Prostate gland (tissue), 2 donors: ENCODE measurements at regions not wholly inside any gene's neighbourhood (a gene's known extent, or its start where the extent isn't known, plus 50 kb on each side); places are given as distances from the start of the nearest gene placed in this dataset.

Experiments
- DNase-seq: peaks from one replicate; pipeline ENCODE4 v3.0.0-alpha.2; 2019; ENCODE audit warnings: low spot score
- H3K27ac ChIP-seq, 2 donors: fragments of 200-600 bp; sonication (generic); 2 replicates each; pipeline ENCODE4 v1.5.1; 2017 to 2019
- H3K27me3 ChIP-seq: fragments of 200-600 bp; sonication (generic); replicated peaks from 2 replicates; pipeline ENCODE4 v1.5.1; 2019; ENCODE audit not compliant: insufficient read depth
- H3K36me3 ChIP-seq, 2 donors: fragments of 200-600 bp; sonication (generic); 1 replicate in 1 of 2; 2 replicates in 1 of 2; pipeline versions ENCODE4 v1.5.1 to v1.8.1; 2017 to 2019
- H3K4me1 ChIP-seq: fragments of 200-600 bp; sonication (generic); replicated peaks from 2 replicates; pipeline ENCODE4 v1.5.1; 2019
- H3K4me3 ChIP-seq, 2 donors: fragments of 200-600 bp; sonication (generic); 2 replicates each; pipeline ENCODE4 v1.5.1; 2017 to 2019
- H3K9me3 ChIP-seq: fragments of 200-600 bp; sonication (generic); 2 replicates; pipeline ENCODE4 v1.5.1; 2017
- CTCF ChIP-seq, 4 experiments: fragments of 200-600 bp in 2 of 4; fragments of 450-650 bp in 2 of 4; sonication (generic) in 2 of 4; IDR thresholded peaks; 1 replicate in 3 of 4; 2 replicates in 1 of 4; pipeline ENCODE4 v1.5.1; 2016 to 2019; ENCODE audit warnings: antibody characterized with exemption in 4 of 4, mild to moderate bottlenecking in 2 of 4, moderate library complexity in 2 of 4
- POLR2A ChIP-seq: fragments of 450-650 bp; IDR thresholded peaks from one replicate; pipeline ENCODE4 v1.6.1; 2016; ENCODE audit warnings: antibody characterized with exemption, mild to moderate bottlenecking
- POLR2AphosphoS5 ChIP-seq: sonication (generic); formaldehyde crosslinking; IDR thresholded peaks from one replicate; pipeline ENCODE4 v1.6.1; 2017; ENCODE audit warnings: antibody characterized with exemption
- WGBS: methylation state at CpG from one replicate; pipeline ENCODE4 v1.1.5; 2018; 5-methylcytosine and 5-hydroxymethylcytosine counted together
- intact Hi-C: fragments of 100-400 bp; cut with DNase I; formaldehyde crosslinking; loops from one replicate; pipeline ENCODE4 v1.14.2; 2022

- no peak overlapping the region for H3K4me3 ChIP-seq
- intact Hi-C loops, result no loop called here
- no peaks in the 10 kb centered on the region for H3K9me3 ChIP-seq
- no peak for DNase-seq
- H3K4me1 ChIP-seq, result no peaks in the 10 kb centered on the region
- H3K27ac ChIP-seq, result no peak overlapping the region
- TF ChIP-seq POLR2AphosphoS5, result no peak
- no peak for TF ChIP-seq CTCF (IDR thresholded peaks at IDR 0.05)
- WGBS, result 90% methylated on average over 14 of the region's 14 CpGs
- no peaks in the 10 kb centered on the region for H3K27me3 ChIP-seq
- no peaks in the 10 kb centered on the region for H3K36me3 ChIP-seq
Observed at GRCh38 chr13:99867535-99868257, 103.9 kb downstream of the ZIC5 start.

- no peak overlapping the region for H3K27ac ChIP-seq
- no peaks in the 10 kb centered on the region for H3K4me1 ChIP-seq
- no peak for TF ChIP-seq POLR2AphosphoS5
- no peak for TF ChIP-seq CTCF (IDR thresholded peaks at IDR 0.05)
- no peak for TF ChIP-seq POLR2A
- H3K27me3 ChIP-seq, result no peaks in the 10 kb centered on the region
- no peaks in the 10 kb centered on the region for H3K9me3 ChIP-seq
- WGBS, result 97% methylated on average over 7 of the region's 7 CpGs
- H3K4me3 ChIP-seq, result no peak overlapping the region
- H3K36me3 ChIP-seq, result no peaks in the 10 kb centered on the region
- no peak for DNase-seq
- intact Hi-C loops, result no loop called here
Observed at GRCh38 chr13:99866781-99867180, 104.8 kb downstream of the ZIC5 start.

GRCh38 chr13:99865420-99865930, 106.1 kb downstream of the ZIC5 start:
- no peak for DNase-seq
- intact Hi-C loops, result no loop called here

GRCh38 chr13:99864627-99864990, 107.0 kb downstream of the ZIC5 start:
- no peak overlapping the region for H3K4me3 ChIP-seq
- no peak overlapping the region for H3K27ac ChIP-seq
- H3K9me3 ChIP-seq, result no peaks in the 10 kb centered on the region
- no peak for TF ChIP-seq CTCF (IDR thresholded peaks at IDR 0.05)
- intact Hi-C loops, result no loop called here
- no peak for DNase-seq
- no peaks in the 10 kb centered on the region for H3K36me3 ChIP-seq
- no peaks in the 10 kb centered on the region for H3K4me1 ChIP-seq
- no peaks in the 10 kb centered on the region for H3K27me3 ChIP-seq
- 77% methylated on average over 10 of the region's 10 CpGs for WGBS

More at GRCh38 chr13:99865420-99865930, 106.1 kb downstream of the ZIC5 start:
- H3K4me3 ChIP-seq, result no peak overlapping the region
- H3K9me3 ChIP-seq, result no peaks in the 10 kb centered on the region
- no peaks in the 10 kb centered on the region for H3K27me3 ChIP-seq
- TF ChIP-seq POLR2AphosphoS5 (no peak), POLR2A (no peak), CTCF (IDR thresholded peaks at IDR 0.05) (no peak)
- H3K27ac ChIP-seq, result no peak overlapping the region
- WGBS, result 84% methylated on average over 11 of the region's 11 CpGs
- H3K36me3 ChIP-seq, result no peaks in the 10 kb centered on the region
- H3K4me1 ChIP-seq, result no peaks in the 10 kb centered on the region
